D721Med (cell line): ENCODE measurements at regions not wholly inside any gene's neighbourhood (a gene's known extent, or its start where the extent isn't known, plus 50 kb on each side); places are given as distances from the start of the nearest gene placed in this dataset.
"Not testable (repeated sequence)": the region's sequence is repeated elsewhere in the genome, so short reads cannot be mapped to it uniquely, and the experiment has no call there.

Experiments
- DNase-seq: peaks from one replicate; pipeline ENCODE4 v3.0.0; 2011; ENCODE audit warnings: low spot score; ENCODE audit not compliant: insufficient read length
- FAIRE-seq: peaks from 2 replicates; lab custom pipeline; 2011; peaks lifted over from hg19 to GRCh38; lab: Jason Lieb, UNC
- TF ChIP-seq, protein P1 (sequence below): IDR thresholded peaks from 2 replicates; pipeline ENCODE4 v1.5.1; 2012; ENCODE audit warnings: mild to moderate bottlenecking, control low read depth; ENCODE audit not compliant: insufficient read depth; ENCODE audit errors: missing control alignments

DNA sequence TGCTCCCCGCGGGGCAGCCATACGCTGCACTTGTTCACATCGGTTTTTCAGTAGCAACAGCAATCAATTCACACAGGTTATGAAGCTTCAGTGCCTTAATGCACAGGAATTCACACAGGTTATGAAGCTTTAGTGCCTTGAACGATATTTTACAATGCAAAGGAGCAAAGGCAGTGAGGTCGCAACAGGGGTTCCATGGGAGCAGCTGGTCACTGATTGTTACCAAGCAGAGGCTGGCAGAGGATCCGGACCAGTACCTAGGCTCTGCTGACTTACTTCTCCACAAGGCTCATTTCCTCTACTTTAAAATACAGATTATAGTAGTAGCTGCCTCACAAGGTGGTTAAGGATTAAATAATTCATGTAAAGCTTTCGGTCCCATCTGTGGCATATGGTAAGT is 95.2 kb upstream of the ODAD2 start:
- no peak for DNase-seq
- FAIRE-seq, result no peak
- TF ChIP-seq, protein P1, sequence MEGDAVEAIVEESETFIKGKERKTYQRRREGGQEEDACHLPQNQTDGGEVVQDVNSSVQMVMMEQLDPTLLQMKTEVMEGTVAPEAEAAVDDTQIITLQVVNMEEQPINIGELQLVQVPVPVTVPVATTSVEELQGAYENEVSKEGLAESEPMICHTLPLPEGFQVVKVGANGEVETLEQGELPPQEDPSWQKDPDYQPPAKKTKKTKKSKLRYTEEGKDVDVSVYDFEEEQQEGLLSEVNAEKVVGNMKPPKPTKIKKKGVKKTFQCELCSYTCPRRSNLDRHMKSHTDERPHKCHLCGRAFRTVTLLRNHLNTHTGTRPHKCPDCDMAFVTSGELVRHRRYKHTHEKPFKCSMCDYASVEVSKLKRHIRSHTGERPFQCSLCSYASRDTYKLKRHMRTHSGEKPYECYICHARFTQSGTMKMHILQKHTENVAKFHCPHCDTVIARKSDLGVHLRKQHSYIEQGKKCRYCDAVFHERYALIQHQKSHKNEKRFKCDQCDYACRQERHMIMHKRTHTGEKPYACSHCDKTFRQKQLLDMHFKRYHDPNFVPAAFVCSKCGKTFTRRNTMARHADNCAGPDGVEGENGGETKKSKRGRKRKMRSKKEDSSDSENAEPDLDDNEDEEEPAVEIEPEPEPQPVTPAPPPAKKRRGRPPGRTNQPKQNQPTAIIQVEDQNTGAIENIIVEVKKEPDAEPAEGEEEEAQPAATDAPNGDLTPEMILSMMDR, result no peak

DNA sequence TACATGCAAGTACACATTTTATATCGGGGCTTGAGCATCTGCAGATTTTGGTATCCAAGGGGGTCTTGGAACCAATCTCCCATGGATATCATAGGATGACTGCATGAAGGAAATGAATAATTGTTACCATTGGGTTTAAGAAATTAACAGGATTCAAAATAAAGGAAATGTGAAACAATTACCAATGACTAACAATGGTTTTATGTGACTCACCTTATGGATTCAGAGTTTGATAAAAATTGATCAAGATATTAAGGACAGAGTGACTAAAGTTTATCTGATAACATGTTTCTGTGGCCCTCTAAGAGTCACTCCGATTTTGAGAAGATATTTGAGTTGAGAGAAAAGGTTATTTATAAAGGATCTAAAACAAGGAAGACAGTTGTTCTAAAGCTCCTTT is 93.0 kb upstream of the ODAD2 start:
- TF ChIP-seq, protein P1, result no peak
- DNase-seq (no peak), FAIRE-seq (no peak)

DNA sequence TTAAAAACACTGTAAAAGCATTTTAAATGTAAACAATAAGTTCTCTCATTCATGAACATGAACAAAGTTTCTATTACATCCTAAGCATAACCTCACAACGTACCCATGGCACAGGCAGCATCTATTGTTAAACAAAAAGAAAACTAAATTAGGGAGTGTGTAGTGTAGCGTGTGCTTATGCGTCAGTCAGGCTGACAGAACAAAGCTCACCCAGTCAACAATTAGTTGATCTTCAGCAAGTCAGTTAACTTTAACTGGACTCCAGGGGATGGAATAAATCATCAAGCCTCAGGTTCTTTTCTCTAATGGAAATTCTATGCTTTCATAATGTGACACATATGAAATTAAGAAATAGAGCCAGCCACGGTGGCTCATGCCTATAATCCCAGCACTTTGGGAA is 91.6 kb upstream of the ODAD2 start:
- FAIRE-seq (no peak), DNase-seq (no peak)
- TF ChIP-seq, protein P1, result no peak

- TF ChIP-seq, protein P1, result no peak
- DNase-seq (no peak), FAIRE-seq (no peak)
Measured at GRCh38 chr10:28089467-28089866, 90.6 kb upstream of the ODAD2 start.

- DNase-seq (no peak), FAIRE-seq (no peak)
- TF ChIP-seq, protein P1, result no peak
Measured at GRCh38 chr10:28087661-28088351, 88.9 kb upstream of the ODAD2 start.

- not testable (repeated sequence) for DNase-seq
Measured at GRCh38 chr10:28085760-28086159, 86.9 kb upstream of the ODAD2 start.

GRCh38 chr10:28082885-28083284 is 84.0 kb upstream of the ODAD2 start:
- DNase-seq (no peak), FAIRE-seq (no peak)
- TF ChIP-seq, protein P1, result no peak

More at GRCh38 chr10:28085760-28086159, 86.9 kb upstream of the ODAD2 start:
- not testable (repeated sequence) for FAIRE-seq
